Stomach smooth muscle (tissue), 2 donors: ENCODE measurements at regions not wholly inside any gene's neighbourhood (a gene's known extent, or its start where the extent isn't known, plus 50 kb on each side); places are given as distances from the start of the nearest gene placed in this dataset.
"Not testable (repeated sequence)": the region's sequence is repeated elsewhere in the genome, so short reads cannot be mapped to it uniquely, and the experiment has no call there.

Experiments used
- H3K27ac ChIP-seq: one replicate; pipeline ENCODE4 v1.7.0; 2013; ENCODE audit warnings: mild to moderate bottlenecking, low read length, inconsistent platforms
- H3K27me3 ChIP-seq, 2 donors: one replicate each; pipeline ENCODE4 v1.7.0; 2013; ENCODE audit warnings: low read length in 2 of 2; ENCODE audit not compliant: insufficient read depth in 2 of 2, control insufficient read depth in 1 of 2
- H3K36me3 ChIP-seq, 2 donors: one replicate each; pipeline ENCODE4 v1.7.0; 2013; ENCODE audit warnings: low read length in 2 of 2; ENCODE audit not compliant: control insufficient read depth in 2 of 2, insufficient read depth in 2 of 2
- H3K4me1 ChIP-seq: one replicate; pipeline ENCODE4 v1.7.0; 2013; ENCODE audit warnings: low read length; ENCODE audit not compliant: control insufficient read depth, insufficient read depth
- H3K4me3 ChIP-seq, 2 donors: one replicate each; pipeline ENCODE4 v1.7.0; 2013; ENCODE audit warnings: low read length in 2 of 2
- H3K9ac ChIP-seq, 2 donors: one replicate each; pipeline ENCODE4 v1.7.0; 2013; ENCODE audit warnings: low read length in 2 of 2, mild to moderate bottlenecking in 1 of 2
- H3K9me3 ChIP-seq, 2 donors: one replicate each; pipeline ENCODE4 v1.7.0; 2013; ENCODE audit warnings: low read length in 2 of 2; ENCODE audit not compliant: control insufficient read depth in 2 of 2
- donor health status: healthy.
- donor health status: Pancreatic carcinoma.

DNA sequence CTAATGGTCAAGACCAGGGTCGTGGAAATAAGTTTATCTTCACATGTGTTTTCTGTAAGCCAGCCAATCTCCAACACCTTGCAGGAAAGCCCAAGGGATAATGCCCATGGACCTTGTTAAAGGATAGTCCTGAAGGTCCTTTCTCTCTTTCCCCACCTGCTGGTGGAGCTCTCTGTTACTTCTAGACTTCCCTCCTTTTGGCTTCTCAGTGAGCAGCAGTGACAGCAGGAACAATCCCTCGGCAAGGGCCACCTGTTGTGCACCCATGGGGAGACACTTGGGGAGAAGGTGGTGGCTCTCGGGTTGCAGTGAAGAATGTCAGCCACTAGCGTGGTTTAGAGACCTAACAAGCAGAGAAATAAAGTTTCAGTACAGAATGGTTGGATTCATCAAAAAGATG, 84.0 kb upstream of the OSBPL11 start:
- no peaks in the 10 kb centered on the region for H3K36me3 ChIP-seq
- no peak overlapping the region for H3K4me3 ChIP-seq
- H3K9me3 ChIP-seq = no peaks in the 10 kb centered on the region
- no peak overlapping the region for H3K27ac ChIP-seq
- no peak overlapping the region for H3K9ac ChIP-seq
- H3K4me1 ChIP-seq = peaks cover 15% of the 10 kb centered on the region
- no peaks in the 10 kb centered on the region for H3K27me3 ChIP-seq

DNA sequence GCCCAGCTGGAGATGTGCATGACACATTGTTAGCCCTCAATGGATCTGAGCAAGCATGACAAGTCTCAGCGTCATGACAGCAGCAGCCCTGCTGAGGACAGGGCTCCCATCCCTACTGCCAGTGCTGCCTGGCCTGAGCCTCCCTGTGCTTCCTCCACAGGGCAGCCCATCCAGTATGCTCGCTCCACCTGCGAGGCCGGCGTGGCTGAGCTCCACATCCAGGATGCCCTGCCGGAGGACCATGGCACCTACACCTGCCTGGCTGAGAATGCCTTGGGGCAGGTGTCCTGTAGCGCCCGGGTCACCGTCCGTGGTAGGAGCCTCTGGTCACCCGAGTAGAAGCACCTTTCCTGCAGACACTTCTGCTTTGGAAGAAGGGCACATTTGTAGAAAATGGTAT, 85.8 kb upstream of the OSBPL11 start:
- Histone ChIP-seq H3K9me3 (no peaks in the 10 kb centered on the region), H3K4me3 (no peak overlapping the region), H3K4me1 (peaks cover 15% of the 10 kb centered on the region), H3K9ac (no peak overlapping the region), H3K36me3 (no peaks in the 10 kb centered on the region), H3K27me3 (no peaks in the 10 kb centered on the region), H3K27ac (no peak overlapping the region)

DNA sequence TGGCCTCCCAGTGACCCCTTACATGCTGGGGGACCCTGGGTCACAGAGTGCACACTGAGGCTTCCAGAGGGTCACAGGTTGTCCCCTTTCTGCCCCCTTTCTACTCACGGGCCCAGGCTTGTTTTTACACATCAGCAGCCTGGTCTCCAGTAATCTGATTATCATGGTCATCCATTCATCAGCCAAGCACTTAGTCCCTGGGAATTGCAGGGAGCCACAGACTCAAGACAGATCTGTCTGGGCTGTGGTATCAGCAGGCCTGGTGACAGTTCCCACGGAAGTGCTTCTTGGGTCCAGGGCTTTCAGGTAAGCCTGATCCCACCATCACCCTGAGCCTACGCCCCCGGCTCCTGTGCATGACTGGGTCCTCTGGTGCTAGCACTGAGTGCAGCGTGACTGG, 86.6 kb upstream of the OSBPL11 start:
- not testable (repeated sequence) for H3K4me3 ChIP-seq, H3K9me3 ChIP-seq, H3K27me3 ChIP-seq, H3K36me3 ChIP-seq, H3K9ac ChIP-seq
- peaks cover 15% of the 10 kb centered on the region for H3K4me1 ChIP-seq
- H3K27ac ChIP-seq = peak overlapping the region; percentile 86

DNA sequence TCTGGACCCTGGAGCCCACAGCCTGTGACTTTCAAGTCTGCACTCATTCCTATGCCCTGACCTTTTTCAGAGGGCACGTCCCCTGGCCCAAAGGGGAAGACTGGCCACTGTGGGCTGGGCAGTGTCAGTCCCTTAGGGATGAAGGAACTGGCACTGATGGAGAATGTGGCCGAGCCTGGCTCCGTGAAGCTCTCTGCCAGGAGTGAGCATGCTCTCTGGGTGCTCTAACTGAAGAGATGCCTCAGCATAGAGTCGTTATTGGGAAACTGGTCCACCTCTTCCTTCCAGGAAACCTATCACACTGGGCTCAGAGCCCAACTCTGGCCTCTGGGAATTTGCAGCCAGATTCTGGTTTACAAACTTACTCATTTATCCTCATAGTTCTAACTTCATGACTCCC, 87.3 kb upstream of the OSBPL11 start:
- H3K9ac ChIP-seq, H3K4me3 ChIP-seq, H3K36me3 ChIP-seq, H3K27me3 ChIP-seq, H3K9me3 ChIP-seq: not testable (repeated sequence)
- peaks cover 15% of the 10 kb centered on the region for H3K4me1 ChIP-seq
- H3K27ac ChIP-seq = peak overlapping the region; percentile 86

DNA sequence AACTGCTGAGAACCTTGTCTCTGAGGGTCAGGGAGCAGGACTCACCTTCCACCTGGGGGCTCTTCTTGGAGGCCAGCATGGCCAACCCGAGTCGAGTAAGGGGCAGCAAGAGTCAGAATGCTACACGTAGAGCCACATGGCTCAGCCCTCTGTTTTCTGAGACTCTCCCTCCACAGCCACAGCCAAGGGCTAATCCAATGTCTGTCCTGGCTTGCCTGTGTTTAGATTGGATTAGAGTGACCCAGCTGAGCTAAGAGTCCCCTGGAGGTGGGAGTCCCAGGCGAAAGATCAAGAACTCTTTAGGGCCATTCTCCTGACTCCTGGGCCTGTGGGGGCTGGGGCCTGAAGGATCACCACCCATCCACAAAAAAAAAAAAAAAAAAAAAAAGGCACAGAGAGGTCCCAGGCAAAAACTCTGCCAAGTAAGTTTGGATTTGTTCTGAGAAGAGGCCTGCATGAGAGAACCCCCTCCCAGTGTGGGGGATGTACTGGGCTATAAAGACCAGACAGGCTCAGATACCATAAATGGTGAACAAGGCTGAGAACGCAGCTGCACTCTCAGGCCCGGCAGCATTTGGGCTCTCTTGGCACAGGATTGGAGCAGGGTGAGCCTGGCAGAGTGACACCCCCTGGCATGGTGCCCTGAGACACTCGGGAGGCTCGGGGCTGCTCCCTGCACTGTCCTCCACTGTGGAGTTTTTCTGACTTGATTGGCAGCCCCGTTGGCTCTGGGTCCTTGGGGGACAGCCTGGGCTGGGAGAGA, 88.0 kb upstream of the OSBPL11 start:
- H3K27ac ChIP-seq = peak overlapping the region; percentile 86
- H3K4me1 ChIP-seq = peaks cover 15% of the 10 kb centered on the region
- H3K9me3 ChIP-seq = no peaks in the 10 kb centered on the region
- H3K36me3 ChIP-seq = no peaks in the 10 kb centered on the region
- no peak overlapping the region for H3K4me3 ChIP-seq
- no peaks in the 10 kb centered on the region for H3K27me3 ChIP-seq
- H3K9ac ChIP-seq = peak overlapping the region; percentile 36 to 62

DNA sequence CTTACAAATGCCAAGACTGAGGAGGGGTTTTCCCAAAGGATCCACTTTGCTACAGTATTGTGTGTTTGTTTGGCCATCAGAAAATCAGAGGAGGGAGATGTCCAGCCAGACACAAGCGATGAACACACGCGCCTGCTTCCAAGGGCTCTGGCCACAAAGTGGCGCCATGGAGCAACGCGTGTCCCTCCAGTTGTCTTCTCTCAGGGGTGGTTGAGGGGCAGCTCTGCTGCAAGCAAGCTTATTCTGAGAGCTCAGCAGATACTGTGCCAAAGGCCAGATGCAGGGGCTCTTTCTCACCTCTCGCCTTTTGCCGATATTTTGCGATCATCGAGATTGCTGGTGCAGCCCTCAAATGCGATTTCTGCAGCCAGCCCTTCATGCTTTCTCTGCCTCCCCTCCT, 88.9 kb upstream of the OSBPL11 start:
- H3K9ac ChIP-seq = no peak overlapping the region
- H3K27ac ChIP-seq = peak overlapping the region; percentile 86

DNA sequence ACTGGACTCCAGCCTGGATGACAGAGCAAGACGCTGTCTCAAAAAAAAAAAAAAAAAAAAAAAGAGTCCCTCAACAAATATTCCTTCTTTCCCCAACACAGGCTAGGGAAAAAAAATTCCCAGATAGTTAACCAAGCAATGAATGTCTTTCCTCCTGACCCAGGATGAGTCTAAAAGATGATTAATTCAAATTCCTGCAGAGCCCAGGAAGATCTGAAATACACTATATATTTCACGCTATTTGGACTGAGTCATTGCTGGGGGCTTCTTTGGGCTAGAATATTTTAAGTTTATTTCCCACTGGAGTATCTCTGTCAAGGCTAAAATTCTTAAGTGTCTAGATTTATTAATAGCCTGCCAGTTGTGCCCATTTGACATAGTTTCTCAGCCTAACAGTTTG, 90.4 kb upstream of the OSBPL11 start:
- H3K27ac ChIP-seq, H3K9me3 ChIP-seq, H3K9ac ChIP-seq, H3K36me3 ChIP-seq, H3K4me3 ChIP-seq, H3K27me3 ChIP-seq: not testable (repeated sequence)
- peaks cover 15% of the 10 kb centered on the region for H3K4me1 ChIP-seq

More for the DNA sequence above, 88.9 kb upstream of the OSBPL11 start:
- peaks cover 15% of the 10 kb centered on the region for H3K4me1 ChIP-seq
- H3K9me3 ChIP-seq = no peaks in the 10 kb centered on the region
- no peaks in the 10 kb centered on the region for H3K36me3 ChIP-seq
- H3K4me3 ChIP-seq = no peak overlapping the region
- no peaks in the 10 kb centered on the region for H3K27me3 ChIP-seq

DNA sequence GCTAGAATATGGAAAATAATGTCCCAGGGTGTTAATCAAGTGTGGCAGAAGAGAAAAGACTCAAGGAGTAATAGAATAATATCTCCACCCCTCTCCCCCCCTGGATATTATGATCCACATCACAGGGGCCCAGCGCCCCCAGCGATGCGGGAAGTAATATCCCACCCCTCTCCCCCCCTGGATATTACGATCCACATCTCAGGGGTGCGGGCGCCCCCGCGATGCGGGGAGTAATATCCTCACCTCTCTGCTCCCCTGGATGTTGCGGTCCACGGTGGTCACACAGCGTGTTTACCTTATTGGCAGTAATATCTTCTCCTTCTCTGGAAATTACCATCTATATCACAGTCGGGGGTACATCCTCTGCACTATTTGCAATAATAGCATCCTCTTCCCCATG, 97.1 kb upstream of the OSBPL11 start:
- H3K36me3 ChIP-seq = no peaks in the 10 kb centered on the region

DNA sequence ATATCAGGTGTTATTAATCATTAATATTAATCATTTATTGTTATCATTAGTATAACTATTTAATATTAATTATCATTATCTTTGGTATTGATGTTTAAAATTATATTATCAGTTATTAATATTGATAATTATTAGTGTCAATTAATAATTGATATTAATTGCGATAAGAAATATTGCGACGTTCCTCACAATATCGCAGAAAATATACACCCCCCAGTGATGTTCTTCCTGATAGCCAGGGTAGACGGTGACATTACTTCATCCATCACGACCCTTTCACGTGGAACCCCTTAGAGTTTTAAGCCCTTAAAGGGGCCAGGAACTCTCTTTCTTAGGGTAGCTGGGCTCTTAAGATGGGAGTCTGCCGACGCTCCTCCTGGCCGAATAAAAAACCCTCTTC, 98.6 kb upstream of the OSBPL11 start:
- Histone ChIP-seq H3K27ac (no peak overlapping the region), H3K36me3 (no peaks in the 10 kb centered on the region), H3K4me1 (no peaks in the 10 kb centered on the region), H3K9ac (no peak overlapping the region), H3K27me3 (no peaks in the 10 kb centered on the region), H3K4me3 (no peak overlapping the region), H3K9me3 (no peaks in the 10 kb centered on the region)

More for the DNA sequence above, 97.1 kb upstream of the OSBPL11 start:
- no peak overlapping the region for H3K9ac ChIP-seq
- H3K4me3 ChIP-seq = no peak overlapping the region
- H3K9me3 ChIP-seq = no peaks in the 10 kb centered on the region
- no peaks in the 10 kb centered on the region for H3K27me3 ChIP-seq
- H3K4me1 ChIP-seq = no peaks in the 10 kb centered on the region
- no peak overlapping the region for H3K27ac ChIP-seq

DNA sequence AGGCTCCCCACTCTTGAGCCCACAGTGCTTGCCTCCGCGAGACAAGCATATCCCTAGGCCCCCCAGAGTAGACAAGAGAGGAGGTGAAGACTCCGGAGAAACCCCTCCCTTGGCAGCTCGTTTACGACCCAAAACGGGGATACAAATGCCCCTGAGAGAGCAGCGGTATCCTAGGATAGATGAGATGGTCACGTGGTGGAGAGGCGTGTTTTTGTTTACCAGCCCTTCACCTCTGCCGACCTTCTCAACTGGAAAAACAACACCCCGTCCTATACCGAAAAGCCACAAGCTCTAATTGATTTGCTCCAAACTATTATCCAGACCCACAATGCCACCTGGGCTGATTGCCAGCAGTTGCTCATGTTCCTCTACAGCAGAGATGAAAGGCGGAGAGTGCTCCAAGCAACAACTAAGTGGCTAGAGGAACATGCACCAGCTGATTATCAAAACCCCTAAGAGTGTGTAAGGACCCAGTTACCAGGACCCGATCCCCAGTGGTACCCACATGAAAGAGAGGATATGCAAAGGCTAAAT, 99.5 kb upstream of the OSBPL11 start:
- Histone ChIP-seq H3K36me3 (no peaks in the 10 kb centered on the region), H3K4me1 (no peaks in the 10 kb centered on the region), H3K4me3 (no peak overlapping the region), H3K9ac (no peak overlapping the region), H3K27me3 (no peaks in the 10 kb centered on the region), H3K9me3 (no peaks in the 10 kb centered on the region), H3K27ac (no peak overlapping the region)

DNA sequence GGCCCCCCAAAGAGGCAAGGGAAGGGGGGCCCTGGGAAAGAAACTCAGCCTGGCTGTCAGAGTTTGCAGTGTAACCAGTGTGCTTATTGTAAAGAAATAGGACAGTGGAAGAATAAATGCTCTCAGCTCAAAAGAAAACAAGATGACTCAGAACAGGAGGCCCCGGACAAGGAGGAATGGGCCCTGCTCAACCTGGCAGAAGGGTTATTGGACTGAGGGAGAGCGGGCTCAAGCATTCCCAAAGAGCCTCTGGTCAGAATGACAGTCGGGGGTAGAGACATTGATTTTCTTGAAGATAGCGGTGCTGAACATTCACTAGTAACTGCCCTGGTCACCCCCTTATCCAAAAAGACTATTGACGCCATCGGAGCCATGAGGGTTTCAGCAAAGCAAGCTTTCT, 100.4 kb upstream of the OSBPL11 start:
- Histone ChIP-seq H3K9ac (no peak overlapping the region), H3K4me1 (no peaks in the 10 kb centered on the region), H3K27me3 (no peaks in the 10 kb centered on the region), H3K9me3 (no peaks in the 10 kb centered on the region), H3K36me3 (no peaks in the 10 kb centered on the region), H3K4me3 (no peak overlapping the region), H3K27ac (no peak overlapping the region)
